Tibial nerve (tissue), 4 donors: ENCODE measurements at regions not wholly inside any gene's neighbourhood (a gene's known extent, or its start where the extent isn't known, plus 50 kb on each side); places are given as distances from the start of the nearest gene placed in this dataset.

Experiments
- DNase-seq, 2 donors: peaks; one replicate each; pipeline ENCODE4 v3.0.0-alpha.2; 2019; ENCODE audit warnings: low spot score in 2 of 2
- H3K27ac ChIP-seq, 4 donors: fragments of 200-600 bp; sonication (generic) in 3 of 4; one replicate each; pipeline ENCODE4 v1.5.1; 2017 to 2019; ENCODE audit warnings: mild to moderate bottlenecking in 1 of 4
- H3K27me3 ChIP-seq, 2 donors: fragments of 200-600 bp; sonication (generic) in 1 of 2; one replicate each; pipeline versions ENCODE4 v1.5.1 to v1.6.0; 2017 to 2019
- H3K36me3 ChIP-seq, 3 donors: fragments of 200-600 bp; sonication (generic); one replicate each; pipeline ENCODE4 v1.5.1; 2018 to 2019
- H3K4me1 ChIP-seq, 4 donors: fragments of 200-600 bp; sonication (generic) in 3 of 4; one replicate each; pipeline ENCODE4 v1.5.1; 2017 to 2019
- H3K4me3 ChIP-seq, 4 donors: fragments of 200-600 bp; sonication (generic) in 3 of 4; one replicate each; pipeline ENCODE4 v1.5.1; 2017 to 2019; ENCODE audit warnings: mild to moderate bottlenecking in 1 of 4, moderate library complexity in 1 of 4
- H3K9me3 ChIP-seq, 4 donors: fragments of 200-600 bp; sonication (generic) in 3 of 4; one replicate each; pipeline ENCODE4 v1.5.1; 2017 to 2019
- EP300 ChIP-seq, 2 donors: sonication (generic); formaldehyde crosslinking; IDR thresholded peaks; one replicate each; pipeline ENCODE4 v1.6.1; 2017; ENCODE audit warnings: antibody characterized with exemption in 2 of 2, mild to moderate bottlenecking in 1 of 2
- POLR2A ChIP-seq, 2 donors: fragments of 450-650 bp; IDR thresholded peaks; one replicate each; pipeline ENCODE4 v1.6.1; 2017; ENCODE audit warnings: antibody characterized with exemption in 2 of 2, mild to moderate bottlenecking in 2 of 2, moderate library complexity in 2 of 2
- WGBS, 2 donors: methylation state at CpG; one replicate each; pipeline ENCODE4 v1.1.5; 2018; 5-methylcytosine and 5-hydroxymethylcytosine counted together
- TF ChIP-seq, protein P1 (sequence below), 5 experiments: fragments of 200-600 bp in 3 of 5; fragments of 450-650 bp in 2 of 5; sonication (generic) in 3 of 5; IDR thresholded peaks; one replicate each; pipeline ENCODE4 v1.5.1; 2016 to 2019; ENCODE audit warnings: antibody characterized with exemption in 5 of 5, mild to moderate bottlenecking in 3 of 5, moderate library complexity in 2 of 5

DNA sequence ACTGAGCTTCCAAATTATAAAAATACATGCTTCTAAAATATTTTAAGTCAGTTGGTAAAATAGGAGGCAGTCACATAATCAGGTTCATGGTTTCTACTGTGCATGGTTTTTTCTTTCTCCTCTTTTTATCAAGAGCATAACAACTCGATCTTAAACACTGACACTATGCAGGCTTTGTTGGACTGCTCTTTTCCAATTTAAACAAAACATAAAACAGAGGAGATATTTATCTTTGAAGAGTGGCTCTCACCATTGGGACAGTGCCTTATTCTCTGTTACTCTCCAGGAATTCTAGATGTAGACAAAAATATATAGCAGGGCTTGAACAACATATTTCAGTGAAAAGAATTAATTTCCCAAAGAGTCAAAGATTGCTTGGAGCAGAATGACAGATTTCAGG lies 883.5 kb upstream of the ADGRL2 start:
- H3K9me3 ChIP-seq = no peaks in the 10 kb centered on the region
- no peaks in the 10 kb centered on the region for H3K36me3 ChIP-seq
- no peak overlapping the region for H3K4me3 ChIP-seq
- peaks cover 0 to 5% (median 0%) of the 10 kb centered on the region in 4 donors for H3K4me1 ChIP-seq
- WGBS, 2 donors = 30 to 45% methylated on average over 1 of the region's 1 CpG
- no peaks in the 10 kb centered on the region for H3K27me3 ChIP-seq
- H3K27ac ChIP-seq = no peak overlapping the region
- DNase-seq = no peak
- TF ChIP-seq, protein P1, sequence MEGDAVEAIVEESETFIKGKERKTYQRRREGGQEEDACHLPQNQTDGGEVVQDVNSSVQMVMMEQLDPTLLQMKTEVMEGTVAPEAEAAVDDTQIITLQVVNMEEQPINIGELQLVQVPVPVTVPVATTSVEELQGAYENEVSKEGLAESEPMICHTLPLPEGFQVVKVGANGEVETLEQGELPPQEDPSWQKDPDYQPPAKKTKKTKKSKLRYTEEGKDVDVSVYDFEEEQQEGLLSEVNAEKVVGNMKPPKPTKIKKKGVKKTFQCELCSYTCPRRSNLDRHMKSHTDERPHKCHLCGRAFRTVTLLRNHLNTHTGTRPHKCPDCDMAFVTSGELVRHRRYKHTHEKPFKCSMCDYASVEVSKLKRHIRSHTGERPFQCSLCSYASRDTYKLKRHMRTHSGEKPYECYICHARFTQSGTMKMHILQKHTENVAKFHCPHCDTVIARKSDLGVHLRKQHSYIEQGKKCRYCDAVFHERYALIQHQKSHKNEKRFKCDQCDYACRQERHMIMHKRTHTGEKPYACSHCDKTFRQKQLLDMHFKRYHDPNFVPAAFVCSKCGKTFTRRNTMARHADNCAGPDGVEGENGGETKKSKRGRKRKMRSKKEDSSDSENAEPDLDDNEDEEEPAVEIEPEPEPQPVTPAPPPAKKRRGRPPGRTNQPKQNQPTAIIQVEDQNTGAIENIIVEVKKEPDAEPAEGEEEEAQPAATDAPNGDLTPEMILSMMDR (IDR thresholded peaks at IDR 0.05) = no peak
- TF ChIP-seq POLR2A (IDR thresholded peaks at IDR 0.05) (no peak), EP300 (IDR thresholded peaks at IDR 0.05) (no peak)

- Histone ChIP-seq H3K9me3 (no peaks in the 10 kb centered on the region), H3K27me3 (no peaks in the 10 kb centered on the region), H3K4me1 (peaks cover 0 to 5% (median 0%) of the 10 kb centered on the region in 4 donors), H3K4me3 (no peak overlapping the region), H3K27ac (no peak overlapping the region), H3K36me3 (no peaks in the 10 kb centered on the region)
- no peak for DNase-seq
- TF ChIP-seq EP300 (IDR thresholded peaks at IDR 0.05) = no peak
- TF ChIP-seq, protein P1 (IDR thresholded peaks at IDR 0.05) = no peak
- TF ChIP-seq POLR2A (IDR thresholded peaks at IDR 0.05) = no peak
These were observed 885.2 kb upstream of the ADGRL2 start for GRCh38 chr1:80915491-80915890.

DNA sequence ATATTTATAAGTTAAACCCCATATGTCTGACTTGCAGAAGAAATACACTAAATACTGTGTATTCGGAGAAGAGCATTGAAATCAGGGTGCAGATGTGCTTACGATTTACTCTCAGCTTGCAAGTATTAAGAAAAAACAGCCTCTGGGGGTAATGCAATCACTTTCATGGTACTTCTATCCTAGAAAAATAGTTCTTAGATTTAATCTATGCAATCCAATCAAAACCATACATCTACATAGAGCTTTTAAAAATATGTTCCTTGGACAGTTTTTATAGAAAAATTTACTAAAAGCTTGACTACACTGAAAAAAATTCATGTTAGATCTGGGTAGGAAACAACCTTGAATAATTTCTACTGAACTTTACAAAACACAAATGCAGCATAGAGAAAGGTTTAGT lies 890.3 kb upstream of the ADGRL2 start:
- Histone ChIP-seq H3K9me3 (no peaks in the 10 kb centered on the region), H3K36me3 (no peaks in the 10 kb centered on the region), H3K27me3 (no peaks in the 10 kb centered on the region), H3K4me1 (no peaks in the 10 kb centered on the region), H3K27ac (no peak overlapping the region), H3K4me3 (no peak overlapping the region)
- TF ChIP-seq POLR2A (IDR thresholded peaks at IDR 0.05) (no peak), EP300 (IDR thresholded peaks at IDR 0.05) (no peak)
- TF ChIP-seq, protein P1 (IDR thresholded peaks at IDR 0.05) = no peak
- DNase-seq = no peak
- 83 to 88% methylated on average over 2 of the region's 2 CpGs for WGBS, 2 donors

DNA sequence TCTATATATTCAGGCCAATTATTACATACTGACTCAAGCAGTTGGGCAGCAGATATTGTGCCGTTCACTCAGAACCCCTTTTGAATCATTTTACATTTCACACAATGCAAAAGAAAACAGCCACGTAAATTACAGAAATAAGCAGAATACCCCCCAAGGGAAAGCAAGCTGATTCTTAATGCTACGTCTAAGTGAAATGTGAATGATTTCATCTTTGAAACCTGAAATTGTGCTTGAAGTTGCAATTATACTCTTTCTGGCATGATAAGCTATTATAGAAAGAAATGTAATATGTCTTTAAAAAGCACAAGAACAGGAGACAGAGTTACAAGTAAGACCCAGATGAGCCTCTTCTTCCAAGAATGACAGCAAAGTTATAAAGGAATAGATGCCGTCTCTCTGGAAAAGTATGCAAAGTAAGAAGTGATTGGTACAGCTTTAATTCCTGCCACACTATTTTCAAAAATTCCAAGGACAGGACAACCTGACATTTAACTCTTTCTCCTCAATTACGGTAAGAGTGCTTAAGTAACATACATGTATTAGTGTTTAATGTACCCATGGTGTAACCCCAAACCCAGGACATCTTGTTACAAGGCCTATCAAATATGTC lies 891.5 kb upstream of the ADGRL2 start:
- TF ChIP-seq, protein P1 (IDR thresholded peaks at IDR 0.05) = no peak
- TF ChIP-seq EP300 (IDR thresholded peaks at IDR 0.05) = no peak
- TF ChIP-seq POLR2A (IDR thresholded peaks at IDR 0.05) = no peak
- no peaks in the 10 kb centered on the region for H3K9me3 ChIP-seq
- 54 to 55% methylated on average over 5 of the region's 5 CpGs for WGBS, 2 donors
- no peak overlapping the region for H3K4me3 ChIP-seq
- H3K36me3 ChIP-seq = no peaks in the 10 kb centered on the region
- H3K27me3 ChIP-seq = no peaks in the 10 kb centered on the region
- H3K4me1 ChIP-seq = no peaks in the 10 kb centered on the region
- no peak for DNase-seq
- no peak overlapping the region for H3K27ac ChIP-seq

DNA sequence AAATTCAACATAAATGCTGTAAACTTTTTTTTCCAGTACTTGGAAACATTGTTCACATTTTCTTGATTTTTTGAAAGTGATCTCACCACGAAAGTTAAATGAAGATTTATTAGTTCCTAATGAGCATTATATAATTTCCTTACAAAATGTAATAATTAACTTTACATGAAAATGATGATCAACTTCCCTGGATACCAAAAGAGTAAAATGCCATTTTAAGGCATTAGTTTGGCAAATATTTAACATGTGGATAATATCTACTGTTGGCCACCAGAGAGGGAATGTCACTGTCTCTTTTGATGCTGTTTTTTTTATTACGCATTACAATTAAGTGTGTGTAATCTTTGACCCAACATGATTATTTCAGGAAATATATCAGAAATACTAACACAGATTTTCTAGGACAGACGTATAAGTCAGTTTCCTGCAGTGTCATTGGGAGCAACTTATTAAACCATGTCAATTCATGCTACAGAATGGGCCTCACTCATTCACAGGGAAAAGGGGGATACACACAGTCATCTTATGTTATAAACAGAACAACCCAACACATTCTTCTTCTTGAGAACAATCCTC lies 903.9 kb upstream of the ADGRL2 start:
- no peak overlapping the region for H3K27ac ChIP-seq
- no peaks in the 10 kb centered on the region for H3K36me3 ChIP-seq
- peaks cover 0 to 20% (median 5%) of the 10 kb centered on the region in 4 donors for H3K4me1 ChIP-seq
- TF ChIP-seq EP300 (IDR thresholded peaks at IDR 0.05) = no peak
- TF ChIP-seq, protein P1 (IDR thresholded peaks at IDR 0.05) = no peak
- TF ChIP-seq POLR2A (IDR thresholded peaks at IDR 0.05) = no peak
- no peak overlapping the region for H3K4me3 ChIP-seq
- WGBS, 2 donors = 72% methylated on average over 3 of the region's 3 CpGs
- DNase-seq = no peak
- H3K27me3 ChIP-seq = no peaks in the 10 kb centered on the region
- peaks cover 0 to 5% (median 0%) of the 10 kb centered on the region in 4 donors for H3K9me3 ChIP-seq
